ENCODE measurements at regions not wholly inside any gene's neighbourhood (a gene's known extent, or its start where the extent isn't known, plus 50 kb on each side); places are given as distances from the start of the nearest gene placed in this dataset.
A peak's percentile ranks its signal among the peaks of the same experiment; 100 is the strongest.
"Not testable (repeated sequence)": the region's sequence is repeated elsewhere in the genome, so short reads cannot be mapped to it uniquely, and the experiment has no call there.

GRCh38 chr3:70620956-70621355 is 308.5 kb upstream of the MDFIC2 start:
- DNase-seq = no peak

- no peak for DNase-seq
Measured at GRCh38 chr3:70620367-70620766, 307.9 kb upstream of the MDFIC2 start.

- DNase-seq = no peak
Measured at GRCh38 chr3:70618151-70618550, 305.7 kb upstream of the MDFIC2 start.

GRCh38 chr3:70617349-70617748 is 304.9 kb upstream of the MDFIC2 start:
- DNase-seq = not testable (repeated sequence)

- DNase-seq = no peak
Measured at GRCh38 chr3:70615286-70615685, 302.8 kb upstream of the MDFIC2 start.

- DNase-seq = no peak
Measured at GRCh38 chr3:70614111-70614510, 301.7 kb upstream of the MDFIC2 start.

GRCh38 chr3:70612920-70613319 is 300.5 kb upstream of the MDFIC2 start:
- no peak for DNase-seq

GRCh38 chr3:70611667-70612277 is 299.3 kb upstream of the MDFIC2 start:
- not testable (repeated sequence) for DNase-seq

- no peak for DNase-seq
Measured at GRCh38 chr3:70608434-70608833, 296.0 kb upstream of the MDFIC2 start.

GRCh38 chr3:70607469-70607868 is 295.0 kb upstream of the MDFIC2 start:
- no peak for DNase-seq

- DNase-seq = no peak
Measured at GRCh38 chr3:70606018-70606417, 293.6 kb upstream of the MDFIC2 start.

GRCh38 chr3:70603103-70603502 is 290.7 kb upstream of the MDFIC2 start:
- DNase-seq = no peak

GRCh38 chr3:70597312-70597711 is 284.9 kb upstream of the MDFIC2 start:
- DNase-seq = no peak

GRCh38 chr3:70583682-70584081 is 271.2 kb upstream of the MDFIC2 start:
- no peak for DNase-seq

GRCh38 chr3:70582803-70583202 is 270.4 kb upstream of the MDFIC2 start:
- no peak for DNase-seq

- DNase-seq = no peak
Measured at GRCh38 chr3:70580021-70580420, 267.6 kb upstream of the MDFIC2 start.

- DNase-seq = no peak
Measured at GRCh38 chr3:70571696-70572095, 259.3 kb upstream of the MDFIC2 start.

- DNase-seq = no peak
Measured at GRCh38 chr3:70570584-70570983, 258.1 kb upstream of the MDFIC2 start.

GRCh38 chr3:70568626-70569025 is 256.2 kb upstream of the MDFIC2 start:
- no peak for DNase-seq

GRCh38 chr3:70565861-70566260 is 253.4 kb upstream of the MDFIC2 start:
- DNase-seq = peak; percentile 89

GRCh38 chr3:70564552-70564951 is 252.1 kb upstream of the MDFIC2 start:
- DNase-seq = no peak

GRCh38 chr3:70561796-70562195 is 249.4 kb upstream of the MDFIC2 start:
- DNase-seq = no peak

- peak; percentile 37 for DNase-seq
Measured at GRCh38 chr3:70558956-70559355, 246.5 kb upstream of the MDFIC2 start.

GRCh38 chr3:70557976-70558375 is 245.5 kb upstream of the MDFIC2 start:
- peak; percentile 60 for DNase-seq

GRCh38 chr3:70556056-70556455 is 243.6 kb upstream of the MDFIC2 start:
- no peak for DNase-seq

- no peak for DNase-seq
Measured at GRCh38 chr3:70554170-70554569, 241.7 kb upstream of the MDFIC2 start.

Measured in hematopoietic multipotent progenitor cell treated with erythropoietin and hydrocortisone succinate and interleukin-3 and kit ligand, for 6 days (in vitro differentiated cells).